Tibial nerve (tissue), 4 donors: ENCODE measurements at regions not wholly inside any gene's neighbourhood (a gene's known extent, or its start where the extent isn't known, plus 50 kb on each side); places are given as distances from the start of the nearest gene placed in this dataset.

Source experiments
- DNase-seq, 2 donors: peaks; one replicate each; pipeline ENCODE4 v3.0.0-alpha.2; 2019; ENCODE audit warnings: low spot score in 2 of 2
- H3K27ac ChIP-seq, 4 donors: fragments of 200-600 bp; sonication (generic) in 3 of 4; one replicate each; pipeline ENCODE4 v1.5.1; 2017 to 2019; ENCODE audit warnings: mild to moderate bottlenecking in 1 of 4
- H3K27me3 ChIP-seq, 2 donors: fragments of 200-600 bp; sonication (generic) in 1 of 2; one replicate each; pipeline versions ENCODE4 v1.5.1 to v1.6.0; 2017 to 2019
- H3K36me3 ChIP-seq, 3 donors: fragments of 200-600 bp; sonication (generic); one replicate each; pipeline ENCODE4 v1.5.1; 2018 to 2019
- H3K4me1 ChIP-seq, 4 donors: fragments of 200-600 bp; sonication (generic) in 3 of 4; one replicate each; pipeline ENCODE4 v1.5.1; 2017 to 2019
- H3K4me3 ChIP-seq, 4 donors: fragments of 200-600 bp; sonication (generic) in 3 of 4; one replicate each; pipeline ENCODE4 v1.5.1; 2017 to 2019; ENCODE audit warnings: mild to moderate bottlenecking in 1 of 4, moderate library complexity in 1 of 4
- H3K9me3 ChIP-seq, 4 donors: fragments of 200-600 bp; sonication (generic) in 3 of 4; one replicate each; pipeline ENCODE4 v1.5.1; 2017 to 2019
- CTCF ChIP-seq, 5 experiments: fragments of 200-600 bp in 3 of 5; fragments of 450-650 bp in 2 of 5; sonication (generic) in 3 of 5; IDR thresholded peaks; one replicate each; pipeline ENCODE4 v1.5.1; 2016 to 2019; ENCODE audit warnings: antibody characterized with exemption in 5 of 5, mild to moderate bottlenecking in 3 of 5, moderate library complexity in 2 of 5
- EP300 ChIP-seq, 2 donors: sonication (generic); formaldehyde crosslinking; IDR thresholded peaks; one replicate each; pipeline ENCODE4 v1.6.1; 2017; ENCODE audit warnings: antibody characterized with exemption in 2 of 2, mild to moderate bottlenecking in 1 of 2
- POLR2A ChIP-seq, 2 donors: fragments of 450-650 bp; IDR thresholded peaks; one replicate each; pipeline ENCODE4 v1.6.1; 2017; ENCODE audit warnings: antibody characterized with exemption in 2 of 2, mild to moderate bottlenecking in 2 of 2, moderate library complexity in 2 of 2
- WGBS, 2 donors: methylation state at CpG; one replicate each; pipeline ENCODE4 v1.1.5; 2018; 5-methylcytosine and 5-hydroxymethylcytosine counted together

- Histone ChIP-seq H3K4me3 (no peak overlapping the region), H3K4me1 (peaks cover 0 to 37% (median 10%) of the 10 kb centered on the region in 4 donors), H3K9me3 (peaks cover 0 to 10% (median 0%) of the 10 kb centered on the region in 4 donors), H3K36me3 (no peaks in the 10 kb centered on the region), H3K27ac (peak overlapping the region in 3 of 4 donors; percentile 22 to 66 (median 64)), H3K27me3 (no peaks in the 10 kb centered on the region)
- DNase-seq = no peak
- TF ChIP-seq CTCF (IDR thresholded peaks at IDR 0.05) (no peak), POLR2A (IDR thresholded peaks at IDR 0.05) (no peak), EP300 (IDR thresholded peaks at IDR 0.05) (peak; percentile 54 to 84)
- WGBS, 2 donors = 46 to 54% methylated on average over 3 of the region's 3 CpGs
Measured at GRCh38 chr21:34022627-34023335, 50.6 kb upstream of the MRPS6 start.

- no peak for DNase-seq
- TF ChIP-seq CTCF (IDR thresholded peaks at IDR 0.05) = no peak
- no peak for TF ChIP-seq POLR2A (IDR thresholded peaks at IDR 0.05)
- no peak for TF ChIP-seq EP300 (IDR thresholded peaks at IDR 0.05)
- Histone ChIP-seq H3K27me3 (no peaks in the 10 kb centered on the region), H3K4me3 (no peak overlapping the region), H3K9me3 (peaks cover 0 to under 1% (median 0%) of the 10 kb centered on the region in 4 donors), H3K4me1 (peaks cover 0 to 37% (median 10%) of the 10 kb centered on the region in 4 donors), H3K27ac (no peak overlapping the region), H3K36me3 (no peaks in the 10 kb centered on the region)
- WGBS, 2 donors = 91 to 93% methylated on average over 2 of the region's 2 CpGs
Measured at GRCh38 chr21:34021726-34022125, 51.7 kb upstream of the MRPS6 start.

GRCh38 chr21:34020983-34021553 lies 52.3 kb upstream of the MRPS6 start:
- Histone ChIP-seq H3K9me3 (no peaks in the 10 kb centered on the region), H3K27me3 (no peaks in the 10 kb centered on the region), H3K27ac (no peak overlapping the region), H3K36me3 (no peaks in the 10 kb centered on the region), H3K4me1 (peaks cover 0 to 37% (median 10%) of the 10 kb centered on the region in 4 donors), H3K4me3 (no peak overlapping the region)
- no peak for DNase-seq
- WGBS, 2 donors = 94 to 97% methylated on average over 4 of the region's 4 CpGs
- no peak for TF ChIP-seq EP300 (IDR thresholded peaks at IDR 0.05)
- no peak for TF ChIP-seq CTCF (IDR thresholded peaks at IDR 0.05)
- TF ChIP-seq POLR2A (IDR thresholded peaks at IDR 0.05) = no peak

GRCh38 chr21:34020005-34020847 lies 53.2 kb upstream of the MRPS6 start:
- Histone ChIP-seq H3K4me3 (no peak overlapping the region), H3K27me3 (no peaks in the 10 kb centered on the region)
- TF ChIP-seq EP300 (IDR thresholded peaks at IDR 0.05) (no peak), POLR2A (IDR thresholded peaks at IDR 0.05) (no peak), CTCF (IDR thresholded peaks at IDR 0.05) (no peak)

More at GRCh38 chr21:34020005-34020847, 53.2 kb upstream of the MRPS6 start:
- Histone ChIP-seq H3K27ac (no peak overlapping the region), H3K9me3 (peaks cover 0 to 2% (median 0%) of the 10 kb centered on the region in 4 donors), H3K36me3 (no peaks in the 10 kb centered on the region), H3K4me1 (peaks cover 0 to 37% (median 10%) of the 10 kb centered on the region in 4 donors)
- 67 to 79% methylated on average over 6 of the region's 6 CpGs for WGBS, 2 donors
- DNase-seq = no peak
